ENCODE measurements at regions not wholly inside any gene's neighbourhood (a gene's known extent, or its start where the extent isn't known, plus 50 kb on each side); places are given as distances from the start of the nearest gene placed in this dataset.

DNA sequence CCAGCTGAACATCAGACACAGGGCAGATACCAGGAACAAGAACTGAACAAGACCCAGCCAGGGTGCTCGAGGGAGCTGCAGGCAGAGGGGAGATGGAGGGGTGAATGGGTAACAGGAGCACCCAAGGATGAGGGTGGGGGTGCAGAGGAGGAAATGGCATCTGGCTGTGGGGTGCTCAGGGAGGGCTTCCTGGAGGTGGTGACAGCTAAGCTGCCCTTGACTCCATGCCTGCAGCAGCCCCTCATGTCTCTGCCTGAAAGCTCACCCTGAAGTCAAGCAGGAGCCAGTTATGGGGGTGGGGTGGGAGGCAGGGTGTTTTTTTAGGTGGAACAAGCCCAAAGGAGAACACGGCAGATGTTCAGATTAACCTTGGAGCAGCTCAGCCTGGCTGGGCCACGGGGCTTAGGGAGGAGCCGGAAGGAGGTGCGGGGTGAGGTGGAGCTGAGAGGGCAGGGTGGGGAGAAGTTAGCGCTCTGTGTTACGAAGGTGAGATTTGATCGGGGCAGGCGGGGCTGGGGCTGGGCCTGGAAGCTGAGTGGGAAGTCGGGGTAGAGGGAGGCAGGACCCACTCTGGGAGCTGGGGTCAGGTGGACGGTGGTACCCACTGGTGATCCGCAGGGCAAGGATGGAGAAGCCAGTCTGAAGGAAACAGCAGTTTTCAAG, 143.0 kb downstream of the ENGASE start:
- TF ChIP-seq, protein P1, sequence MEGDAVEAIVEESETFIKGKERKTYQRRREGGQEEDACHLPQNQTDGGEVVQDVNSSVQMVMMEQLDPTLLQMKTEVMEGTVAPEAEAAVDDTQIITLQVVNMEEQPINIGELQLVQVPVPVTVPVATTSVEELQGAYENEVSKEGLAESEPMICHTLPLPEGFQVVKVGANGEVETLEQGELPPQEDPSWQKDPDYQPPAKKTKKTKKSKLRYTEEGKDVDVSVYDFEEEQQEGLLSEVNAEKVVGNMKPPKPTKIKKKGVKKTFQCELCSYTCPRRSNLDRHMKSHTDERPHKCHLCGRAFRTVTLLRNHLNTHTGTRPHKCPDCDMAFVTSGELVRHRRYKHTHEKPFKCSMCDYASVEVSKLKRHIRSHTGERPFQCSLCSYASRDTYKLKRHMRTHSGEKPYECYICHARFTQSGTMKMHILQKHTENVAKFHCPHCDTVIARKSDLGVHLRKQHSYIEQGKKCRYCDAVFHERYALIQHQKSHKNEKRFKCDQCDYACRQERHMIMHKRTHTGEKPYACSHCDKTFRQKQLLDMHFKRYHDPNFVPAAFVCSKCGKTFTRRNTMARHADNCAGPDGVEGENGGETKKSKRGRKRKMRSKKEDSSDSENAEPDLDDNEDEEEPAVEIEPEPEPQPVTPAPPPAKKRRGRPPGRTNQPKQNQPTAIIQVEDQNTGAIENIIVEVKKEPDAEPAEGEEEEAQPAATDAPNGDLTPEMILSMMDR (IDR thresholded peaks at IDR 0.05) = no peak
- no peak for TF ChIP-seq POLR2AphosphoS5 (IDR thresholded peaks at IDR 0.05; ENCODE audit: low read depth, low read length)
- no peak for TF ChIP-seq SIN3A (IDR thresholded peaks at IDR 0.05; ENCODE audit: borderline replicate concordance, insufficient read depth, low read depth, low read length)
- TF ChIP-seq, protein P2, sequence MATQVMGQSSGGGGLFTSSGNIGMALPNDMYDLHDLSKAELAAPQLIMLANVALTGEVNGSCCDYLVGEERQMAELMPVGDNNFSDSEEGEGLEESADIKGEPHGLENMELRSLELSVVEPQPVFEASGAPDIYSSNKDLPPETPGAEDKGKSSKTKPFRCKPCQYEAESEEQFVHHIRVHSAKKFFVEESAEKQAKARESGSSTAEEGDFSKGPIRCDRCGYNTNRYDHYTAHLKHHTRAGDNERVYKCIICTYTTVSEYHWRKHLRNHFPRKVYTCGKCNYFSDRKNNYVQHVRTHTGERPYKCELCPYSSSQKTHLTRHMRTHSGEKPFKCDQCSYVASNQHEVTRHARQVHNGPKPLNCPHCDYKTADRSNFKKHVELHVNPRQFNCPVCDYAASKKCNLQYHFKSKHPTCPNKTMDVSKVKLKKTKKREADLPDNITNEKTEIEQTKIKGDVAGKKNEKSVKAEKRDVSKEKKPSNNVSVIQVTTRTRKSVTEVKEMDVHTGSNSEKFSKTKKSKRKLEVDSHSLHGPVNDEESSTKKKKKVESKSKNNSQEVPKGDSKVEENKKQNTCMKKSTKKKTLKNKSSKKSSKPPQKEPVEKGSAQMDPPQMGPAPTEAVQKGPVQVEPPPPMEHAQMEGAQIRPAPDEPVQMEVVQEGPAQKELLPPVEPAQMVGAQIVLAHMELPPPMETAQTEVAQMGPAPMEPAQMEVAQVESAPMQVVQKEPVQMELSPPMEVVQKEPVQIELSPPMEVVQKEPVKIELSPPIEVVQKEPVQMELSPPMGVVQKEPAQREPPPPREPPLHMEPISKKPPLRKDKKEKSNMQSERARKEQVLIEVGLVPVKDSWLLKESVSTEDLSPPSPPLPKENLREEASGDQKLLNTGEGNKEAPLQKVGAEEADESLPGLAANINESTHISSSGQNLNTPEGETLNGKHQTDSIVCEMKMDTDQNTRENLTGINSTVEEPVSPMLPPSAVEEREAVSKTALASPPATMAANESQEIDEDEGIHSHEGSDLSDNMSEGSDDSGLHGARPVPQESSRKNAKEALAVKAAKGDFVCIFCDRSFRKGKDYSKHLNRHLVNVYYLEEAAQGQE (IDR thresholded peaks at IDR 0.05; ENCODE audit: insufficient read depth in 1 of 2, low read depth in 2 of 2, low read length in 1 of 2) = no peak
- no peak for TF ChIP-seq TCF7L2 (IDR thresholded peaks at IDR 0.05; ENCODE audit: low read depth, low read length)
